CD14-positive monocyte (primary cell): ENCODE measurements at regions not wholly inside any gene's neighbourhood (a gene's known extent, or its start where the extent isn't known, plus 50 kb on each side); places are given as distances from the start of the nearest gene placed in this dataset.

ENCODE experiments used
- DNase-seq, 3 donors: peaks; one replicate each; pipeline ENCODE4 v3.0.0-alpha.2; 2011 to 2022
- H2AFZ ChIP-seq: 2 replicates; pipeline ENCODE4 v1.6.0; 2012; ENCODE audit warnings: mild to moderate bottlenecking, low read depth, low read length, inconsistent platforms; ENCODE audit not compliant: insufficient read depth, poor library complexity, severe bottlenecking
- H3K27ac ChIP-seq, 2 donors: 1 replicate in 1 of 2; 2 replicates in 1 of 2; pipeline ENCODE4 v1.5.1; 2012 to 2013; ENCODE audit warnings: low read length in 2 of 2, control low read depth in 1 of 2, inconsistent platforms in 1 of 2, low read depth in 1 of 2, mild to moderate bottlenecking in 1 of 2
- H3K27me3 ChIP-seq, 2 donors: one replicate each; pipeline versions ENCODE4 v1.6.0 to v1.6.1; 2011 to 2013; ENCODE audit warnings: low read length in 2 of 2; ENCODE audit not compliant: control insufficient read depth in 2 of 2, insufficient read depth in 2 of 2
- H3K36me3 ChIP-seq, 2 donors: replicated peaks in 1 of 2; 1 replicate in 1 of 2; 2 replicates in 1 of 2; pipeline versions ENCODE4 v1.5.1 to v1.6.1; 2012 to 2013; ENCODE audit warnings: low read length in 2 of 2, control low read depth in 1 of 2, inconsistent platforms in 1 of 2, mild to moderate bottlenecking in 1 of 2; ENCODE audit not compliant: insufficient read depth in 2 of 2, control insufficient read depth in 1 of 2
- H3K4me1 ChIP-seq, 2 donors: 1 replicate in 1 of 2; 2 replicates in 1 of 2; pipeline versions ENCODE4 v1.5.1 to v1.6.1; 2012 to 2013; ENCODE audit warnings: low read length in 2 of 2, control low read depth in 1 of 2, inconsistent platforms in 1 of 2, mild to moderate bottlenecking in 1 of 2, moderate library complexity in 1 of 2; ENCODE audit not compliant: insufficient read depth in 2 of 2, control insufficient read depth in 1 of 2
- H3K4me2 ChIP-seq: replicated peaks from 2 replicates; pipeline ENCODE3; 2012; ENCODE audit warnings: low read length, moderate library complexity, mild to moderate bottlenecking; ENCODE audit not compliant: poor library complexity, severe bottlenecking; ENCODE audit errors: extremely low read depth
- H3K4me3 ChIP-seq, 3 experiments: fragments of 200-600 bp in 1 of 3; sonication (generic) in 1 of 3; replicated peaks in 1 of 3; 1 replicate in 2 of 3; 2 replicates in 1 of 3; pipeline ENCODE4 v1.5.1; 2011 to 2013; ENCODE audit warnings: low read length in 3 of 3, mild to moderate bottlenecking in 3 of 3, control low read depth in 2 of 3, low read depth in 2 of 3, inconsistent platforms in 1 of 3, moderate library complexity in 1 of 3
- H3K79me2 ChIP-seq: 2 replicates; pipeline ENCODE4 v1.6.0; 2012; ENCODE audit warnings: mild to moderate bottlenecking, control low read depth, inconsistent platforms, low read length, moderate library complexity; ENCODE audit not compliant: insufficient read depth
- H3K9ac ChIP-seq: 2 replicates; pipeline ENCODE4 v1.6.0; 2017; ENCODE audit warnings: low read length, mild to moderate bottlenecking; ENCODE audit not compliant: insufficient read depth, poor library complexity, severe bottlenecking
- H3K9me3 ChIP-seq, 2 donors: replicated peaks in 1 of 2; 1 replicate in 1 of 2; 2 replicates in 1 of 2; pipeline versions ENCODE4 v1.5.1 to v1.6.1; 2012 to 2013; ENCODE audit warnings: low read length in 2 of 2, control low read depth in 1 of 2; ENCODE audit not compliant: control insufficient read depth in 1 of 2, insufficient read depth in 1 of 2
- H4K20me1 ChIP-seq: 2 replicates; pipeline ENCODE4 v1.6.0; 2012; ENCODE audit warnings: mild to moderate bottlenecking, low read length, control low read depth, moderate library complexity; ENCODE audit not compliant: insufficient read depth
- H3K27ac Mint-ChIP-seq, 7 donors: one replicate each; pipeline ENCODE4 v1.8.0; 2020; ENCODE audit warnings: mild to moderate bottlenecking in 7 of 7, mixed read lengths in 7 of 7, moderate library complexity in 6 of 7, inconsistent platforms in 2 of 7
- H3K27me3 Mint-ChIP-seq, 3 donors: one replicate each; pipeline ENCODE4 v1.8.0; 2021 to 2022; ENCODE audit warnings: low read depth in 3 of 3, mild to moderate bottlenecking in 3 of 3, mixed read lengths in 3 of 3, moderate library complexity in 3 of 3, inconsistent platforms in 1 of 3
- H3K36me3 Mint-ChIP-seq, 2 donors: one replicate each; pipeline ENCODE4 v1.8.0; 2020; ENCODE audit warnings: mixed read lengths in 2 of 2, inconsistent platforms in 1 of 2, mild to moderate bottlenecking in 1 of 2
- H3K4me1 Mint-ChIP-seq: one replicate; pipeline ENCODE4 v1.8.0; 2020; ENCODE audit warnings: mild to moderate bottlenecking, mixed read lengths
- H3K4me3 Mint-ChIP-seq, 2 donors: one replicate each; pipeline ENCODE4 v1.8.0; 2020; ENCODE audit warnings: mild to moderate bottlenecking in 2 of 2, mixed read lengths in 2 of 2, moderate library complexity in 1 of 2
- H3K9me3 Mint-ChIP-seq, 7 donors: one replicate each; pipeline ENCODE4 v1.8.0; 2020 to 2022; ENCODE audit warnings: mixed read lengths in 7 of 7, mild to moderate bottlenecking in 6 of 7, moderate library complexity in 6 of 7, inconsistent platforms in 2 of 7
- CTCF ChIP-seq: fragments of 200-600 bp; IDR thresholded peaks from one replicate; pipeline ENCODE4 v1.8.0; 2022; ENCODE audit warnings: antibody characterized with exemption, mild to moderate bottlenecking
- WGBS: methylation state at CpG from one replicate; pipeline ENCODE4 v1.1.5; 2013; ENCODE audit warnings: missing lambda C conversion rate; ENCODE audit not compliant: insufficient coverage; 5-methylcytosine and 5-hydroxymethylcytosine counted together
- intact Hi-C, 2 donors: fragments of 100-400 bp; cut with micrococcal nuclease; formaldehyde crosslinking; loops; one replicate each; pipeline versions ENCODE4 v1.15.0 to v1.15.1; 2023

GRCh38 chr4:3714642-3715001 is 51.6 kb upstream of the ADRA2C start:
- Mint-ChIP-seq H3K27ac (no peak overlapping the region), H3K4me1 (no peaks in the 10 kb centered on the region), H3K4me3 (no peak overlapping the region), H3K27me3 (peaks cover 4 to 11% (median 5%) of the 10 kb centered on the region in 3 donors), H3K9me3 (peaks cover 0 to 10% (median 7%) of the 10 kb centered on the region in 7 donors), H3K36me3 (no peaks in the 10 kb centered on the region)
- Histone ChIP-seq H2AFZ (no peak overlapping the region), H3K9ac (no peak overlapping the region), H3K4me1 (no peaks in the 10 kb centered on the region), H3K27me3 (no peaks in the 10 kb centered on the region), H3K36me3 (no peaks in the 10 kb centered on the region), H3K27ac (no peak overlapping the region), H3K4me2 (no peak overlapping the region), H3K9me3 (peaks cover 7 to 8% of the 10 kb centered on the region in 2 donors), H3K4me3 (no peak overlapping the region), H4K20me1 (no peaks in the 10 kb centered on the region), H3K79me2 (no peaks in the 10 kb centered on the region)
- no peak for TF ChIP-seq CTCF
- no peak for DNase-seq
- WGBS: 78% methylated on average over 4 of the region's 4 CpGs
- intact Hi-C loops: no loop called here

GRCh38 chr4:3713817-3714641 is 52.2 kb upstream of the ADRA2C start:
- no peak overlapping the region for H2AFZ ChIP-seq
- H3K4me3 ChIP-seq: no peak overlapping the region
- no peak for TF ChIP-seq CTCF
- H3K9ac ChIP-seq: no peak overlapping the region
- no peaks in the 10 kb centered on the region for H3K79me2 ChIP-seq
- no peaks in the 10 kb centered on the region for H3K27me3 ChIP-seq
- Mint-ChIP-seq H3K27ac (no peak overlapping the region), H3K36me3 (no peaks in the 10 kb centered on the region), H3K27me3 (peaks cover 4 to 11% (median 7%) of the 10 kb centered on the region in 3 donors), H3K9me3 (peaks cover 0 to 10% (median 7%) of the 10 kb centered on the region in 7 donors), H3K4me3 (no peak overlapping the region), H3K4me1 (no peaks in the 10 kb centered on the region)
- peaks cover 7 to 8% of the 10 kb centered on the region in 2 donors for H3K9me3 ChIP-seq
- intact Hi-C loops: no loop called here
- no peaks in the 10 kb centered on the region for H4K20me1 ChIP-seq
- no peaks in the 10 kb centered on the region for H3K4me1 ChIP-seq
- no peak for DNase-seq
- H3K36me3 ChIP-seq: no peaks in the 10 kb centered on the region
- WGBS: 95% methylated on average over 12 of the region's 13 CpGs
- H3K4me2 ChIP-seq: no peak overlapping the region
- H3K27ac ChIP-seq: no peak overlapping the region
